Activated B cell treated with CpG ODN at 0.5 μM for 24 hours (primary cell): ENCODE measurements at regions not wholly inside any gene's neighbourhood (a gene's known extent, or its start where the extent isn't known, plus 50 kb on each side); places are given as distances from the start of the nearest gene placed in this dataset.

Experiments used
- ATAC-seq: fragments of 200-7000 bp; cut with Tn5 transposase; one replicate; pipeline ENCODE4 v1.10.0; 2021; ENCODE audit warnings: low read depth, mild to moderate bottlenecking, moderate library complexity
- CTCF ChIA-PET: fragments of 350-600 bp; sonication (Branson Sonifier 250); formaldehyde crosslinking; loops from one replicate; lab custom pipeline; 2021; ENCODE audit warnings: antibody characterized with exemption; lab: Charles Lee
- POLR2A ChIA-PET: fragments of 350-600 bp; sonication (Branson Sonifier 250); formaldehyde crosslinking; loops from one replicate; lab custom pipeline; 2021; ENCODE audit warnings: antibody characterized with exemption; lab: Charles Lee
- DNase-seq: peaks from one replicate; pipeline ENCODE4 v3.0.0; 2022
- H3K27ac Mint-ChIP-seq: one replicate; pipeline ENCODE4 v1.8.0; 2020; ENCODE audit warnings: mixed read lengths
- H3K27me3 Mint-ChIP-seq: one replicate; pipeline ENCODE4 v1.8.0; 2021; ENCODE audit warnings: mixed read lengths
- H3K36me3 Mint-ChIP-seq: one replicate; pipeline ENCODE4 v1.8.0; 2021; ENCODE audit warnings: low read depth, mixed read lengths
- H3K4me1 Mint-ChIP-seq: one replicate; pipeline ENCODE4 v1.8.0; 2021; ENCODE audit warnings: mixed read lengths
- H3K4me3 Mint-ChIP-seq: one replicate; pipeline ENCODE4 v1.8.0; 2020; ENCODE audit warnings: mild to moderate bottlenecking, mixed read lengths
- H3K9me3 Mint-ChIP-seq: one replicate; pipeline ENCODE4 v1.8.0; 2020; ENCODE audit warnings: mixed read lengths
- intact Hi-C: fragments of 100-400 bp; cut with micrococcal nuclease; formaldehyde crosslinking; loops from one replicate; pipeline ENCODE4 v1.15.1; 2024
- TF ChIP-seq, protein P1 (sequence below): fragments of 200-600 bp; IDR thresholded peaks from one replicate; pipeline ENCODE4 v1.8.0; 2022; ENCODE audit warnings: antibody characterized with exemption, mild to moderate bottlenecking

DNA sequence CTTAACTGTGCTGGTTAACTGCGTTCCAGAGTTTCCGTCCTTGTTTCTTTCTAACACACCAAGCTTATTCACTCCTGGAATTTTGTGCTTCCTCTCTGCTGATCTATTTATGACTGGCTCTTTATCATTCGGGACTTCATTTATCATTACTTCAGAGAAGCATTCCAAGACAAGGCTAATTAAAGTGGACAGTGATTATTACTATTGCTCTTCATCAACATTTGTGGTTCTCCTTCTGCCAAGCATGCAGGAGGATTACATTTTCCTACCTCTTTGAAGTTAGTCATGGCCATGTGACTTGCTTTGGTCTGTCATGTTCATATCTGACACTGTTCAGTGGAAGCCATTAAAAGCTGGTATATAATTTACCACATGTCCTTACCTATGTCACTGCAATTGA is 172.4 kb upstream of the AGR3 start:
- intact Hi-C loops, result no loop called here
- Mint-ChIP-seq H3K9me3 (no peaks in the 10 kb centered on the region), H3K36me3 (no peaks in the 10 kb centered on the region), H3K27me3 (no peaks in the 10 kb centered on the region), H3K27ac (no peak overlapping the region), H3K4me3 (no peak overlapping the region), H3K4me1 (peaks cover 8% of the 10 kb centered on the region)
- DNase-seq (no peak), ATAC-seq (no peak)
- TF ChIP-seq, protein P1, sequence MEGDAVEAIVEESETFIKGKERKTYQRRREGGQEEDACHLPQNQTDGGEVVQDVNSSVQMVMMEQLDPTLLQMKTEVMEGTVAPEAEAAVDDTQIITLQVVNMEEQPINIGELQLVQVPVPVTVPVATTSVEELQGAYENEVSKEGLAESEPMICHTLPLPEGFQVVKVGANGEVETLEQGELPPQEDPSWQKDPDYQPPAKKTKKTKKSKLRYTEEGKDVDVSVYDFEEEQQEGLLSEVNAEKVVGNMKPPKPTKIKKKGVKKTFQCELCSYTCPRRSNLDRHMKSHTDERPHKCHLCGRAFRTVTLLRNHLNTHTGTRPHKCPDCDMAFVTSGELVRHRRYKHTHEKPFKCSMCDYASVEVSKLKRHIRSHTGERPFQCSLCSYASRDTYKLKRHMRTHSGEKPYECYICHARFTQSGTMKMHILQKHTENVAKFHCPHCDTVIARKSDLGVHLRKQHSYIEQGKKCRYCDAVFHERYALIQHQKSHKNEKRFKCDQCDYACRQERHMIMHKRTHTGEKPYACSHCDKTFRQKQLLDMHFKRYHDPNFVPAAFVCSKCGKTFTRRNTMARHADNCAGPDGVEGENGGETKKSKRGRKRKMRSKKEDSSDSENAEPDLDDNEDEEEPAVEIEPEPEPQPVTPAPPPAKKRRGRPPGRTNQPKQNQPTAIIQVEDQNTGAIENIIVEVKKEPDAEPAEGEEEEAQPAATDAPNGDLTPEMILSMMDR, result no peak
- ChIA-PET CTCF (no interaction called here), POLR2A (no interaction called here)

- ATAC-seq, result no peak
- no peaks in the 10 kb centered on the region for H3K9me3 Mint-ChIP-seq
- no peak for DNase-seq
- H3K36me3 Mint-ChIP-seq, result no peaks in the 10 kb centered on the region
- no peak overlapping the region for H3K4me3 Mint-ChIP-seq
- TF ChIP-seq, protein P1, result no peak
- H3K4me1 Mint-ChIP-seq, result peaks cover 12% of the 10 kb centered on the region
- ChIA-PET CTCF (interaction anchor here (1.2 kb wide), 1 partner anchor 9 kb away, joined by 5 read pairs; no protein-coding TSS in a partner anchor), POLR2A (interaction anchor here (0.5 to 0.6 kb wide), 2 partner anchors 241 to 407 kb away, joined by 3 to 4 read pairs; no protein-coding TSS in a partner anchor)
- intact Hi-C loops, result loop anchor here (5.0 kb wide), 2 partner anchors 97 to 477 kb away; no protein-coding TSS in a partner anchor
- no peaks in the 10 kb centered on the region for H3K27me3 Mint-ChIP-seq
- H3K27ac Mint-ChIP-seq, result no peak overlapping the region
Observed at GRCh38 chr7:17054836-17055235, 173.1 kb upstream of the AGR3 start.

GRCh38 chr7:17055596-17055995 is 173.8 kb upstream of the AGR3 start:
- POLR2A ChIA-PET, result interaction anchor here (0.6 kb wide), 1 partner anchor 408 kb away, joined by 4 read pairs; no protein-coding TSS in a partner anchor
- Mint-ChIP-seq H3K27me3 (no peaks in the 10 kb centered on the region), H3K9me3 (no peaks in the 10 kb centered on the region)

GRCh38 chr7:17056491-17057142 is 174.8 kb upstream of the AGR3 start:
- intact Hi-C loops, result loop anchor here (5.0 kb wide), 2 partner anchors 96 to 476 kb away; no protein-coding TSS in a partner anchor
- ChIA-PET CTCF (no interaction called here), POLR2A (no interaction called here)
- H3K9me3 Mint-ChIP-seq, result no peaks in the 10 kb centered on the region
- TF ChIP-seq, protein P1, result no peak
- ATAC-seq (no peak), DNase-seq (no peak)
- H3K27me3 Mint-ChIP-seq, result no peaks in the 10 kb centered on the region
- H3K27ac Mint-ChIP-seq, result no peak overlapping the region
- H3K4me1 Mint-ChIP-seq, result peaks cover 14% of the 10 kb centered on the region
- H3K4me3 Mint-ChIP-seq, result no peak overlapping the region
- no peaks in the 10 kb centered on the region for H3K36me3 Mint-ChIP-seq

More at GRCh38 chr7:17055596-17055995, 173.8 kb upstream of the AGR3 start:
- Mint-ChIP-seq H3K27ac (no peak overlapping the region), H3K4me3 (no peak overlapping the region), H3K4me1 (peaks cover 14% of the 10 kb centered on the region), H3K36me3 (no peaks in the 10 kb centered on the region)
- intact Hi-C loops, result loop anchor here (5.0 kb wide), 2 partner anchors 97 to 477 kb away; no protein-coding TSS in a partner anchor
- TF ChIP-seq, protein P1, result no peak
- no peak for DNase-seq
- CTCF ChIA-PET, result interaction anchor here (1.2 kb wide), 1 partner anchor 8 kb away, joined by 5 read pairs; no protein-coding TSS in a partner anchor
- ATAC-seq, result no peak

DNA sequence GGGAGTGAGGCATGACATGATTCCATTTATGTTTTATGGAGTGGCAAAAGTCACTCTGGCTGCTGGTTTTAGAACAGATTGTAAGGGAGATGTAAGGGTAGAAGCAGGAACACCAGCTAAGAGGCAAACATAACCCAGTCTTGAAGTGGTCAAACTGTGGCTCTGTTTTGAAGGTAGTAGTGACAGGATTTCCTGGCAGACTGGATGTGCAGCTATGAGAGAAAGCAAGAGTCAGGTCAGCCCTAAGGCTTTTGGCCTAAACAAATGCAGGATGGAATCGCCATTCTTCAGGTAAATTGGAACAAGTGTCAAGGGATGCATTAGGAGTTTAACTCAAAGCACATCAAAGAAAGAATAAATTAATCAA is 175.3 kb upstream of the AGR3 start:
- ChIA-PET CTCF (no interaction called here), POLR2A (no interaction called here)
- intact Hi-C loops, result loop anchor here (5.0 kb wide), 2 partner anchors 95 to 475 kb away; no protein-coding TSS in a partner anchor
- Mint-ChIP-seq H3K27ac (no peak overlapping the region), H3K36me3 (no peaks in the 10 kb centered on the region), H3K4me1 (peaks cover 14% of the 10 kb centered on the region), H3K4me3 (no peak overlapping the region), H3K9me3 (no peaks in the 10 kb centered on the region), H3K27me3 (no peaks in the 10 kb centered on the region)
- TF ChIP-seq, protein P1, result no peak
- DNase-seq (no peak), ATAC-seq (no peak)
